ENCODE measurements at regions not wholly inside any gene's neighbourhood (a gene's known extent, or its start where the extent isn't known, plus 50 kb on each side); places are given as distances from the start of the nearest gene placed in this dataset.

DNA sequence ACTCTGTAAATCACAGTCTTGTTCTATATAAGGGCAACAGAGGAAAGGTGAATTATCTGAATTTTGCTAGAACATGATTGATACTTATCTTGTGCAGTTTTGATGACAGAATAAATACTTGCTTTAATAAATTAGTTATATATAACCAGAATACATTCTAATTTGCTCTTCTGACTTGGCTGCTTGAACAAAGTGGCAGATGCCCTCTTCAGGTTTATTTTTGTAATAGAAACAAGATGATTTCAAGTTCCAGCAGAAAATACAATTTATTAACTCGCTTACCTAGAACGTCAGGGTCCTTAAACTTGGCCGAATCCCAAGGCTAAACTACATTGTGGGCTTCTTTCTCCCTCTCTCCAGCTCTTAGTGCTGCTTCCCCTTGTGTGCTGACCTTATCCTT lies 57.6 kb upstream of the SSTR1 start:
- Histone ChIP-seq H3K27me3 (ENCODE audit: control insufficient read depth, insufficient read depth, low read length) (no peaks in the 10 kb centered on the region), H3K27ac (ENCODE audit: low read length) (no peak overlapping the region), H3K4me3 (ENCODE audit: low read depth in 2 of 2, low read length in 2 of 2) (no peak overlapping the region), H3K9me3 (ENCODE audit: control insufficient read depth, insufficient read depth, low read depth, low read length) (no peaks in the 10 kb centered on the region), H3K4me1 (ENCODE audit: control insufficient read depth, insufficient read depth, low read length) (no peaks in the 10 kb centered on the region), H3K36me3 (ENCODE audit: control insufficient read depth, insufficient read depth, low read length) (no peaks in the 10 kb centered on the region)
- POLR2A ChIA-PET: no interaction called here
- intact Hi-C loops (cut with micrococcal nuclease; ENCODE audit: unreplicated experiment) (no loop called here), in situ Hi-C loops (cut with HindIII; ENCODE audit: low pct_unique_long_range_greater_than_20kb, low sequenced_read_pairs) (no loop called here)
- TF ChIP-seq SIN3A (IDR thresholded peaks at IDR 0.05; ENCODE audit: borderline replicate concordance, insufficient read depth, low read depth, low read length) (no peak), TCF7L2 (IDR thresholded peaks at IDR 0.05; ENCODE audit: low read depth, low read length) (no peak), POLR2AphosphoS5 (IDR thresholded peaks at IDR 0.05; ENCODE audit: low read depth, low read length) (no peak)
- TF ChIP-seq, protein P1, sequence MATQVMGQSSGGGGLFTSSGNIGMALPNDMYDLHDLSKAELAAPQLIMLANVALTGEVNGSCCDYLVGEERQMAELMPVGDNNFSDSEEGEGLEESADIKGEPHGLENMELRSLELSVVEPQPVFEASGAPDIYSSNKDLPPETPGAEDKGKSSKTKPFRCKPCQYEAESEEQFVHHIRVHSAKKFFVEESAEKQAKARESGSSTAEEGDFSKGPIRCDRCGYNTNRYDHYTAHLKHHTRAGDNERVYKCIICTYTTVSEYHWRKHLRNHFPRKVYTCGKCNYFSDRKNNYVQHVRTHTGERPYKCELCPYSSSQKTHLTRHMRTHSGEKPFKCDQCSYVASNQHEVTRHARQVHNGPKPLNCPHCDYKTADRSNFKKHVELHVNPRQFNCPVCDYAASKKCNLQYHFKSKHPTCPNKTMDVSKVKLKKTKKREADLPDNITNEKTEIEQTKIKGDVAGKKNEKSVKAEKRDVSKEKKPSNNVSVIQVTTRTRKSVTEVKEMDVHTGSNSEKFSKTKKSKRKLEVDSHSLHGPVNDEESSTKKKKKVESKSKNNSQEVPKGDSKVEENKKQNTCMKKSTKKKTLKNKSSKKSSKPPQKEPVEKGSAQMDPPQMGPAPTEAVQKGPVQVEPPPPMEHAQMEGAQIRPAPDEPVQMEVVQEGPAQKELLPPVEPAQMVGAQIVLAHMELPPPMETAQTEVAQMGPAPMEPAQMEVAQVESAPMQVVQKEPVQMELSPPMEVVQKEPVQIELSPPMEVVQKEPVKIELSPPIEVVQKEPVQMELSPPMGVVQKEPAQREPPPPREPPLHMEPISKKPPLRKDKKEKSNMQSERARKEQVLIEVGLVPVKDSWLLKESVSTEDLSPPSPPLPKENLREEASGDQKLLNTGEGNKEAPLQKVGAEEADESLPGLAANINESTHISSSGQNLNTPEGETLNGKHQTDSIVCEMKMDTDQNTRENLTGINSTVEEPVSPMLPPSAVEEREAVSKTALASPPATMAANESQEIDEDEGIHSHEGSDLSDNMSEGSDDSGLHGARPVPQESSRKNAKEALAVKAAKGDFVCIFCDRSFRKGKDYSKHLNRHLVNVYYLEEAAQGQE (IDR thresholded peaks at IDR 0.05; ENCODE audit: insufficient read depth in 1 of 2, low read depth in 2 of 2, low read length in 1 of 2): no peak
- TF ChIP-seq, protein P2, sequence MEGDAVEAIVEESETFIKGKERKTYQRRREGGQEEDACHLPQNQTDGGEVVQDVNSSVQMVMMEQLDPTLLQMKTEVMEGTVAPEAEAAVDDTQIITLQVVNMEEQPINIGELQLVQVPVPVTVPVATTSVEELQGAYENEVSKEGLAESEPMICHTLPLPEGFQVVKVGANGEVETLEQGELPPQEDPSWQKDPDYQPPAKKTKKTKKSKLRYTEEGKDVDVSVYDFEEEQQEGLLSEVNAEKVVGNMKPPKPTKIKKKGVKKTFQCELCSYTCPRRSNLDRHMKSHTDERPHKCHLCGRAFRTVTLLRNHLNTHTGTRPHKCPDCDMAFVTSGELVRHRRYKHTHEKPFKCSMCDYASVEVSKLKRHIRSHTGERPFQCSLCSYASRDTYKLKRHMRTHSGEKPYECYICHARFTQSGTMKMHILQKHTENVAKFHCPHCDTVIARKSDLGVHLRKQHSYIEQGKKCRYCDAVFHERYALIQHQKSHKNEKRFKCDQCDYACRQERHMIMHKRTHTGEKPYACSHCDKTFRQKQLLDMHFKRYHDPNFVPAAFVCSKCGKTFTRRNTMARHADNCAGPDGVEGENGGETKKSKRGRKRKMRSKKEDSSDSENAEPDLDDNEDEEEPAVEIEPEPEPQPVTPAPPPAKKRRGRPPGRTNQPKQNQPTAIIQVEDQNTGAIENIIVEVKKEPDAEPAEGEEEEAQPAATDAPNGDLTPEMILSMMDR (IDR thresholded peaks at IDR 0.05): no peak
- no TSS peak for BruUV-seq (replicated peaks)
- DNase-seq (ENCODE audit: low read depth, low spot score) (no peak), ATAC-seq (no peak)
- CTCF ChIA-PET: no interaction called here
